Tongue (tissue), 1 donor: ENCODE measurements at regions not wholly inside any gene's neighbourhood (a gene's known extent, or its start where the extent isn't known, plus 50 kb on each side); places are given as distances from the start of the nearest gene placed in this dataset.

Experiments
- DNase-seq: peaks from one replicate; pipeline ENCODE4 v3.0.0-alpha.2; 2015

DNA sequence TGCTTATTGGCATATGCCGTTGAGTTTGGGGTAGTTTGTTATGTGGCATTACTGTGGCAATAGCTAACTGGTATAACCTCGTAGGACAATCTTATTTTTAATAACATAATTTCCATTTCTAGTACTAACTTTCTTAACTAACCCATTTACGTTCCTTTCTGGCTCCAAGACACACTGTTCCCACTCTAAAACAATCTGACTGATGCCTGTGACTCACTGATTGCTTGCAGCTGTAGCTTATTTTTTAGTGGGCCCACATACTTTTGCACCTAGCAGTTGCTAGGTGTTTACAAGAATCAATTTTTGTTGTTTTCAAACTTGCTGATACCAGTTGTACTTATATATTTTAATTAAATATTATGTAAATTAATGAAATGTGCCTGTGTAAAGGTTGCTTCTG, 52.2 kb downstream of the FAT3 start:
- no peak for DNase-seq

DNA sequence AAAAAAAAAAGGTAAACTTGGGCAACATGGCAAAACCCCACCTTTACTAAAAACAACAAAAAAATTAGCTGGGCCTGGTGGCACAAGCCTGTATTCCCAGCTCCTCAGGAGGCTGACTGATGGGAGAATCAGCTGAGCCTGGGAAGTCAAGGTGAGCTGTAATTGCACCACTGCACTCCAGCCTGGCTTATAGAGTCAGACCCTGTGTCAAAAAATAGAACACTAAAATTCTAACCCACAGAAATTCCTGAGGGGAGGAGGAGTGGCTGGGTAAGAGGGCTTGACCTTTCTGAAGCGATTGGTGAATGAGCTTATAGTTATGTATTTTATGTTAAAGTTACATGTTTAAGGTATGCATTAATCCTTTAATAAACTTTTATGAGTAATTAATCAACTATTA, 53.3 kb downstream of the FAT3 start:
- no peak for DNase-seq

DNA sequence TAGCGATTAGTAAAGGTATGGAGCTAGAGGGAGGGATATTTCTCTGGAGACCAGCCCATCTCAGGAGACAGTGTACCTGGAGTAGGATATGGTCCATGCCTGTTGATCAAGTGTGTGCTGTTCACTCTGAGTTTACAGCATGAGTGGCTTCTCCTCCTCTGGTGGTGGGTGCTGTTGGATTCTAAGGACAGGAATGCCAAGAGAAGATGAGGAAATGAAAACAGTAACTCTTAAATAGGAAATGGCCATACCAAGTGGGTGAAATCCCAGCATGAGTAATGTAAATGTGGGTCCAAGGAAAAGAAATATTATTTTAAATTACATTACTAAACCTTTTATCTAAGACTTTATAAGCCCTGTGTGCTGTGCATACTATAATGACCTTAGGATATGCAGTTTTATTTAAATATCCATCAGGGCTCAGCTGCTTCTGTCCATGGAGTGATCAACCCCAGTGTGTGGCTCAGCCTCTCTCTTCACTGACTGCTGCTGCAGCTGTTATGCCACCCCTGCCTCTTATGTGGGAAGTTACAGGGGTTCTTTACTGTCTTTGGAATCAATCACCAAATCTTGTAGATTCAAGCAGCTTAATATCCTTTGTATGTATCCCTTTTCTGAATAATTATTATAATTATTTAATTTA, 54.3 kb downstream of the FAT3 start:
- no peak for DNase-seq

DNA sequence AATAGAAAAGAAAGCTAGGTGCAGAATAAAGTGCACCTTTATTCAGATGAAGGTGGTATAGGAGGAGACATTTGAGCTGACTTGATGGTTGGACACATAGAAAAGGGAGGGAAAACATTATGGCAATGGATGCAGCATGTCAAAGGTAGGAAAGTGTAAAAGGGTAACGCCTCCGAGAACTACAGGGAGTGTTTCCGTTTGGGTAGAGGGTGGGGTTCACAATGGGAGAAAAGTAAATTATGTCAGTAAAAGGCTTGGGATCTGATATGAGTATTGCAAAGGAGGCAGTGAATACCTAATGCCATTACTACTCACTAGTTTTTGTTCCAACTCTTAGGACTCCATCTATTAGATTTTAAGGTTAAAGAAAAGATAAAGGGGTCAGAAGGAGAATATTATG, 59.5 kb downstream of the FAT3 start:
- DNase-seq: no peak

DNA sequence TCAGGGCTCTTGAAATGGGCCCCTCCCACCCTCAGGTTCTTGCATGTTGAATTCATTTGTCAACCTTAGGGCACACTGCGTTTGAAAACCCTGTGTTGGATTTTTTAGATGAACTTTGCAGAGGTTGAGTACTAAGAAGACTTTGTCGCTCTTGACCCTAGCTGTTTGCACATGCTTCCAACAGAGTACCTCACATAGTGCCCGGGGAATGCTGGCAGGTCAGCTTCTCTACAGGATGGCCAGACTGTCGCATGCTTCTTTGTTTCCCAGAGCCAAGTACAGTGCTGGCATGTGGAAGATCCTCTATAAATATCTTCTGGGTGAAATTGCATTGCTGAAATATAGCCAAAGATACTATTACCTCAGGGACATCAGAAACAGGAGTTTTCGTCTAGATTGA, 59.9 kb downstream of the FAT3 start:
- DNase-seq: no peak

DNA sequence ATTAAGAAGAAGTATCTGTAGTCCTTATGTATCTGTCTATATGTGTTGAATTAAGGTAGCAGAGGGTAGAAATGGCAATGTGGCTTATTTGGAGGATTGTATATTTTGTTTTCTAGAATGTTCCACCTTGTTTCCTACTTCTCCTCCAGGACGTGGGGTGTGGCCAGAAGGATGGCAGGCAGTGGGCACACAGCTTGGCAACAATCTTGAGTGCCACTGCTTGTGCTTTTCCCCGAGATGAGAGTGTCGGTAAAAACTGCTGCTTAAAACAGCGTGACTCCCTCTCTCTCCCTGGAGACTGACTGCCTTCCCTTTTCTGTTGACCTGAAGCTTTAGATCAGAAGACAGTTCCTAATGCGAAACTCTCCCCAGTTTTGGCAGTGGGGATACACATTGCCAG, 61.2 kb downstream of the FAT3 start:
- DNase-seq: no peak

DNA sequence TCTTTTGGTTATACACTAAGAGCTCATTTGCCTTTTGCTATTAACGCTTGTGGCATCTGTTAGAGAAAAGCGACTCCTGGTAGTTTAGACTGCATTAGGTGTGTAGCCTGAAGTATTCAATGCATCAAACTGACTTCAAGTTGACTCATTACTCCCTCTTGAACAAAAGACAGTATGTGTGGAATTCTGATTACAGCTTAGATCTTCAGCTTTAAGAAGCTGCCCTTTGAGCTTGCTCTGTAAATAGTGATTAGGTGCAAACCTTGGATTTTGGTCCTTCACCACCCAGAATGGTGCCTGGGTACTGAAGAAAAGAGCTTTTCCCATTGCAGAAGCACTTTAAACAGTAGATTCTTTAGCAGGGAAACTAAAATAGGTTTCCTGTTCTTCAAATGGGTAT, 62.1 kb downstream of the FAT3 start:
- no peak for DNase-seq

DNA sequence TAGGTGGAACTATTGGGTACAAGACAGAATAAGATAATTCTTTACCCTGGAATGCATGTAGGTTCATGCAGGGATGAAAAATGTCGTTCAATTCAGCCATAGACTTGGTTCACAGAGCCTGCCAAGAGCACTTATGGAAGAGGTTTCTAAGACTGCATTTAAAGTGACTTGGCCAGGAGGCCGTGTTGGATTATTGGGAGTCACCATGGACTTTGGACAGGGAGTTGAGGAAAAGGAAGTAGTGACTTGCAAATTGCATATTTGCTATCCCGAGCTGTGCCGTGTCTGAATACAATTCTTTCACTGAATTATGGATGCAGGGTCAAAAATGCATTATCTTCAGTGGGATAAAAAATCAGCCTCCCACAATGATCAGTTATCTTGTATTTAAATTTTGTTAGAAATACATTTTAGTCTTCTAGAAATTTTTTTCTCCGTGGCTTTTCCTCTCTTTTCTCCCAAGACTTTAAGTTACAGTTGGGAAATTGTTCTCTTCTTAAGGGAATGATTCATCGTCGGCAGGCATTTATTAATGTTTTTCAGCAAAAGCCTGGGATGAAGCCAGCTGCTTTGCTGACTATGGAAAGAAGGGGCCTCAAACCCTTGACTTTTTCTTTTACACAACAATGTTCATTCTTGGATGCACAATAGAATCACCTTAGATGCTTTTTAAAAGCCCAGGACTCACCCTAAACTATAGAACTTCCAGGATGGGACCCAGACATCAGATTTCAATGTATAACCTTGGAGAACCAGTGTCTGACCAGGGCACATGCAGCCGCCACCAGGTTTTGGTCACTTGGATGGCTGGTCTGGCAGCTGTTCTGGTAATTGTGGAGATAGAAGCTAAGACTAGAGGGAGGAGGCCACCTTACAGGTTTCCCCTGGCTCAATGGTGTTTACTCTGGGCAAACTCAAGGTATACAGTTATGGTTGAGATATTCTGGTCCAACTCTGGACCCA, 70.8 kb downstream of the FAT3 start:
- no peak for DNase-seq

DNA sequence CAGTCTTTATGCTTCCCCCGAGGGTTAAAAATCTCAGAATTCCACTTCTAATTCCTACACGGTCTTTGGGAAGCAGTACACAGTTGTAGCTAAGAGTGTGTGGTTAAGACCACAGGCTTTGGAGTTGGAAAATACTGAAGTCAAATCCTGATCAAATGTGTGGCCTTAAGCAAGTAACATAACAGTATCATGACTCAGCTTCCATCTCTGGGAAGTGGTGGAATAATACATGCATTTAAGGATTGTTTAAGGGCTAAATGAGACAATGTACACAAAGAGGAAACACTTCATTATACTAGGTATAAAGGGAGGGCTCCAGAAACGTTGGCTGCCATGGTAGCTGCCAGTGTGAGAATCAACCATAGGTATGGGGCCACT, 71.5 kb downstream of the FAT3 start:
- DNase-seq: no peak

DNA sequence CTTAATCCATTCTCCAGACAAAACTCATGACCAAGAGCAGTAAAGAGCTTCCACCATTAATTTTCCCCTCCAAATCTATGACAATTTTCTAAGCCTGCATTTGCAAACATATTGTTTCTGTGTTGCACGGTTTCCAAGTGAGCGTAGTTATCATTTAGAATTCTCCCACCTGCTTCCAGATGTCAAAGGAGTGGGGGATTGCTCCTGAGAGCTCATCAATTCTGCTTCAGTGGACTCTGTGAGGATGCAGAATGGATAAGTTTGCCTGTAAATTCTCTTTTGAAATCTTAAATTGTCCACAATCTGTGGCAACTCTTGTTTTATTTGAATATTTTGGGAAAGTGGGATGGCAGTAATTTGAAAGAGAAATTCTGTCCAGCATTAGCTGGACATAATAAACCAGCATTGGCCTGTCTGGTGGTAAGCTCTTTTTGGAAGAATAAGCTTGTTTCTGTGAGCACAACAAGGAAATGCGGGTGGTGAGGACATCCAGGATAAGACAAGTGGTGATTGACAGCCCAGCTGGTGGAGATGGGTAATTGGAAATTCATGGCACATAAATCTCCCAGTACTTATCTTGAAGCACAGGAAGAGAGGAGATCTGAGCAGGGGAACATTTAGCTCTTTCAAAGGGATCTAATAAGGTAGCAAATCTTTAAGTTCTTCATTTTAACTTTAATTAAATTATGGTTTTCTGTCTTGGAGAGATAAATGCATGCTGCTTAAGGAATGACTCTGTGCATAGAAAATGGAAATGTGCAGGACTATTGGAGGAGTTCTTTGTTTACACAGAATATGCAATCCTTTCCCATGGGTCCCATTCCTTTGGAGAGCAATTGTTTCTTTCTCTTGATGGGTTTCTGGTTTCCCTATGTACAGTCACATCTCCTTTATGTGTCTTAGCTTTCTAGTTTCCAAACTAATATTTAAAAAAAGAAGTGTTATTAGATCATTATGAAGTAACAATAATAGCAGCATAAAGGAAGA, 73.2 kb downstream of the FAT3 start:
- DNase-seq: peak; percentile 33

DNA sequence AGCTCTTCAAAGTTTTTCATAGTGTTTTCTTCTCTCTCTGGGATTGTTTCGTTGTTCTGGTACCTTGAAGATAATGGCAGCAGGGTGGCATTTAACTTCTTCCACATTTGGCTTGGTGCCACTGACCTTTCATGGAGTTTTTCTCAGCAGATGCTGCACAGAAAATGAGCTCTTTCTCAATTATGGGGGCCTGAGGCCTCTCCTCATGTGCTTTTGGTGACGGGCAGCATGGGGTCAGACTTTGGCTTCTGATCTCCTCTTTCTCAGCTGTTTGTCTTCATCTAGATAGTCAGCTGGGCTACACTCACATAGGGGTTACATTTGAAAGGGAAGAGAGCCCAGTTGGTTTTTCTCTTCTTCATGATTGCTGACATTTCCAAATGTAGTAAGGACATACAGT, 76.3 kb downstream of the FAT3 start:
- DNase-seq: peak; percentile 30

DNA sequence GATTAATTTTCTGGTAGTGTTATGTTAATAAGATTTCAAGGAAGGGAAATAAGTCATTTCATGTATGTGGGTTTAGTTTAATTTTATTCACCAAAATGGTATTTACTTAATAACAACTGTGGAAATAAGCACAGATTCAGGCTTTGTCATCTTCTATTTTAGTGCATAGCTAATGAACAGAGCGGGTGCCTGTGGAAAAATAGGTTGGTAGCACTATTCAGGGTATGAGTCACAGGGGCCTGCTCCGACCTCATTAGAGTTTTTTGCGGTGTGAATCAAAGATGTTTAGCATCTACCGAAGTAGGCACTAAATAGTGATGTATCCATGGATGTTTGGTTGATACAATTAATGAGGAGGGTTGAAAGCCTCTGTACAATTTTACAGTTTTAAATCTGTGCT, 78.2 kb downstream of the FAT3 start:
- DNase-seq: no peak

DNA sequence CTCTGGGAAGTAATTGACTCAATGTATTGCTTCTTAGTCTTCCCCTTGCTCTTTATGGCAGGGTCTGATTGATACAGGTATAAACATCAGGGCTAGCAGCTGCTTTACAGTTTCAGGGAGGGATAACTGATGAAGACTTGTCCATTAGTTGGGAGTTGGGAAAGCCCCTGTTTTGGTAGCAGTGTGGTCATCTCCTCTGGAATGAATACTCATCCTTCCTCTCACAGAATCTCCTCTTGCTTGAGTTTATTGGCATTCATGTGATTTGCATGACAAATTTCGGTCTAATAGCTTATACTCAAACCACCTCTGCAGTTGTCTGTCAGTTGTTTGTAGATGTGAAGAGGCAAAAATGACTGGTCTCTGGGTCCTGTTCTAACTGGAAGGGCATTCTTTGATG, 79.7 kb downstream of the FAT3 start:
- no peak for DNase-seq

DNA sequence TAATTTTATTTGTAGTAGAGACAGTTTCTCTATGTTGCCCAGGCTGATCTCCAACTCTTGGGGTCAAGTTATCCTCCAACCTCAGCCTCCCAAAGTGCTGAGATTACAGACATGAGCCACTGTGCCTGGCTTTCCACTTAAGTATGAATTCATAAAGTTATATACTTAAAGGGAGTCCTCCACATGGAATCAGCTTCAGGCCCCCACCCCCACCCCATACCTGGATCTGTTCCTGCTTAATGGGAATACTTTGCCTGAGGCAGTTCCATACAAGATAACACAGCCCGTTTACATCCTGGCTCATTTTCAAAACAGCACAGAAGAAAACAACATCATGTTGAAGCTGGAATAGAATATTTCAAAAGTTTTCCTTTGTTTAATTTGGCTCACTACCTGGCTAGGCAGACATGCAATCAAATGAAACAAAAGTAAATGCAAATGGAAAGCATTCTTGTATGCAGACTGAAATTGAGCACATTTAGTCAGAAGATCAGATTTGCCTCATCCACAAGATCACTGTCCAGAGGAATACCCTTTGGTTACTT, 82.4 kb downstream of the FAT3 start:
- DNase-seq: peak; percentile 42

DNA sequence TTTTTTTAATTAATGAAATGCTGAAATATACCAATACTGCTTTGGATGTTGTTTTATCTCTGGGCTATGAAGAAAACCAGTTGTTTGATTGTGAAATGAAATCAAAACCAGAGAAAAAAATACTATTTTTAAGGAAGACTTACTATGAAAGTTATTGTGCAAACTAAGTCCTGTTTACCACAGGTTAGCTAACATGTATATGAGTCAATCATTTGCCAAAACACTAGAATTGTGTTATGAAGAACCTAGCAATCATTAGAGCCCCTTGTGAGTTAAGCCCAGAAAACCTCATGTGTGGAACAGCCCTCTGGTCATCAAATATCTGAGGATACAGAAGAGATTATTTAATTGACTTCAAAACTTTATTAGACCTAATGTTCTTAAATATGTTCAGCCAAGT, 83.7 kb downstream of the FAT3 start:
- DNase-seq: no peak

DNA sequence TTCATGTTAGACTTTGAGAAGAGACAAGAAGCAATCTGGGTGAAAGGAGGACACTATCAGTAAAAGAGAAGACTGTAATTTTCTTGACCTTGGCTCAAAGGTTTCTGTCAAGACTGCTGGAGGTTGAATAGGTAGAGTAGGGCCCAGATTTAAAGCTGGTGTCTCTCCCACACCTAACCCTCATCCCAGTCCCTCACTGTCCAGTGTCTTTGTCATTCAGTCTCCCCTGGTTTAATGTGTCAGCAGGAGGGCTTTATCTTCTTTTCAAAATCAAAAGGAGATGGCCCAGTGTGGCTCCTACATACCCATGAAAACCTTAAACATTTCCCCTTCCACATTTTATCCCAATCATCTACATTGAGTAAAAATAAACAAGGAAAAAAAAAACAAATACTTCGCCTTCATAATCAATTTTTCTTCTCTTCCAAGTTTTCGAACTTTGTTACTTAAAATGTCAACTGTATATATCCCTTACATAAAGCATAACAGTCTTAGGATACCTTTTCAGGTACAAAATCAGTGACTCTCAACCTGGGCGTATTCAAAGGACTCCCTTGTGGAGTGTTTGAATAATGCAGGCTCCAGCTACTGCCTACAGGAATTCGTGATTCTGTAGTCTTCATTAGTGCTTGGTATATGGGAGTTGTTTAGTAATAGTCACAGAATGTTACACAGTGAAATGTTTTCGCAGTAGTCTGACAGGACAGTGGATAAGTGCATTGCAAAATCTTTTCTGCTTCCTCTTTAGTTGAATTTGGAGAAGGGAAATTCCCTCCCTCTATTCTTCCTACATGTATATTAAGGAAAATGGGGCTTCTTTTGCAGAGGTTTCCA, 87.2 kb downstream of the FAT3 start:
- DNase-seq: no peak

DNA sequence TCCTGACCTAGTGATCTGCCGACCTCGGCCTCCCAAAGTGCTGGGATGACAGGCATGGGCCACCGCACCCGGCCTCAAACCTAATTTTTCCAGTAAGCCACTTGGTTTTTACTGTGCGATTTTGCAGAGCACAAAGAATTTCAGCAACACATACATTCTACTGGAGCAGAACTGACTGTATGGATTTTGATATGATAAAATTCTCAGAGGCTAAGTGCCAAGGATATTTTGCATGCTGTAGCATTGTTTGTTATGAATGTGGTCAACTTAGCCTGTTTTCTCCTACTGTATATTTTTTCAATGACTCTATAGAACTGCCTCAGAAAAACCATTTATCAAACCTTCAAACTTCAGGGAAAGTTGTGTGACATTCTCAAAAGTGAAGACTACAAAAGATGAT, 89.2 kb downstream of the FAT3 start:
- no peak for DNase-seq

DNA sequence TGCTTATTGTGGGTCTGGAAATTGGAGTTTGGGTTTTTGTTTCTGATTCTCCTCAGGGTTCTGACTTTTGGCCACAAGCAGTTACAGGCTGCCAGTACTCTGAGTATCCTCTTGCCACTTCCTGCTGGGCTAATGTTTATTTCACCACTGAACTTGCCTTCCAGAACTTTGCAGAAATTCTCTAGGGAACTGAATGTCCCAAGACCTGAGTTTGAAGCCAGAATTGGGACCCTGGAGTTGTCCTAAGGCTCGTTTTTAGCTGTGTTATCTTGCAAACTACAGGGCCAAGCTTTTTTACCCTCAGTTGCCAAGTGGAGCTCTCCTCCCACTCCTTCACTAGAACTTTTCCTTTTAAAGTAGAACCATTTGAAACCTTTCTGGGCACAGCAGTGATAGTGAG, 89.9 kb downstream of the FAT3 start:
- DNase-seq: no peak

DNA sequence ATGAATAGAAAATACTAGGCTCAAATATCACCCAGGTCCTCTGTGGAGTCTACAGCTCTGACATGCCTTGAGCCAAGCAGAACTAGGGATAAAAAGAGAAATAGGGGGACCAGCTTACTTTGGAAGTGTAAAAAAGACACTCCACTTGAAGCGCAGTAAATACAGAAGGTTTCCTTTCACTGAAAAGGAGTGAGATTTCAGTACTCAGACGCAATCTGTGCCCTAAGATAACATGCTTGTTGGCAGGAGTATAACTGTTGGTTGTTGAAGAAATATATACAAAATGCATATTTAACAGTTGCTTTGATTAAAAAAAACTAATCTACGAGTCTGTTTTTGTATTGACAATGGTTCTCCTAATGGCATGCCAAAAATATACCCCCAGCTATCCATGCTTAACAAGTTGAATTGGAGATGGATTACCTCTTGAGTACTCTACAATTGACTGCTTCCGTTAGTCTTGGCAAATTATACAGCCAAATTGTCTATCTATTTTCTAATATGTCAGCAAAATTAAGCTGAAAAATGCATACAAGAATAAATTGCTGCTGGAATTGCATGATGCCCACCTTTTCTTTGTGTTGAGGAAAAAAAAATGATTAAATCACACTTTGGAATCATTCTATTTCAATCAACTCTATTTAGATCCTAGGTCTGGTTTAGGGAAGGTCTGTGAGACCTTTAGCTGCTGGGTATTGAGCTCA, 91.6 kb downstream of the FAT3 start:
- DNase-seq: no peak

DNA sequence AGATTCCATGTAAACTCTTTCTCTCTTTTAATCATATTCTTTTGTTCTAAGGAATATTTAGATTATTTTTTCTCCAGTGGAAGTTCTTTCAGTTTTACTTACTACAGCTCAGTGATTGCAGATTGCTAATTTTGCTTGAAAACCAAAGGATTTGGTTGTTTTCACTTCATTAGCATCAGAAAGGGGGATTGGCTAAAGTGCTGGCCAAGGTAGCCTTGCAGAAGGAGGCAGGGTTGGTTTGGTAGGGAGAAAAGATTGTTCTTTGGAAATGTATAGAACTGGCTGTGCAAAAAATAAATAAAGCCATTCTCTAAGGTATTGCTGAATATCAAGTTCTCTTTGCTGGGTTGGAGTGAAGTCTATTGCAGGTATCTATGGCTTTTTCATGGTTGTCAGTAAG, 92.6 kb downstream of the FAT3 start:
- no peak for DNase-seq

DNA sequence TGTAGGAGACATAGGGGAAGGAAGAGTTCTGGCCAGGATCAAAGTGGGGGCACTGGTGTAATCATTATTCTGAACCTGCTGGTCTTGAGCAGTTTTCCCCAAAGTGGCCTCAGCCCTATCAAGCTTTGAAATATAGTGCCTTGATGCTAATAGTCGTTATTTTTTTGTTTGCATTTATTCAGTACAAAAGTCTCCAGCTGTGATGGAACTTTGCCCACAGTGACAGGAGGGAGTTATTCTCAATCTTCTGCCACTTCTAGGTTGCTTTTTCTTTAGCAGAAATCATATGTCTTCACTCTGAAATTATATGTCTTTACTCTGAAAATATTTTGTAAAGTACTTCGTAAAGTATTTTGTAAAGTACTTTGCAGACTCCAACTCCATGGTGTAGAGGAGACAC, 93.1 kb downstream of the FAT3 start:
- DNase-seq: no peak
